Ishikawa (cell line): ENCODE measurements at regions not wholly inside any gene's neighbourhood (a gene's known extent, or its start where the extent isn't known, plus 50 kb on each side); places are given as distances from the start of the nearest gene placed in this dataset.

Experiments used
- MAX ChIP-seq: IDR thresholded peaks from 2 replicates; pipeline ENCODE4 v1.6.1; 2012
- RAD21 ChIP-seq: IDR thresholded peaks from 2 replicates; pipeline ENCODE4 v1.6.1; 2012; ENCODE audit warnings: low read depth

- TF ChIP-seq RAD21 (no peak), MAX (no peak)
Measured at GRCh38 chr21:31798842-31799704, 67.2 kb upstream of the SCAF4 start.
